GM19468 (cell line): ENCODE measurements at regions not wholly inside any gene's neighbourhood (a gene's known extent, or its start where the extent isn't known, plus 50 kb on each side); places are given as distances from the start of the nearest gene placed in this dataset.

Experiments used
- ATAC-seq: cut with Tn5 transposase; IDR thresholded peaks from one replicate; pipeline ENCODE4 v1.9.1; 2021; ENCODE audit warnings: mild to moderate bottlenecking, moderate library complexity, moderate number of reproducible peaks; ENCODE audit not compliant: unreplicated experiment; ENCODE audit errors: extremely low read depth

- ATAC-seq, result no peak
These were observed 80.9 kb upstream of the SYT6 start for GRCh38 chr1:114234408-114235124.

- ATAC-seq, result no peak
These were observed 79.0 kb upstream of the SYT6 start for GRCh38 chr1:114232691-114233090.

GRCh38 chr1:114231301-114231700 is 77.6 kb upstream of the SYT6 start:
- ATAC-seq, result no peak

GRCh38 chr1:114229368-114229767 is 75.7 kb upstream of the SYT6 start:
- ATAC-seq, result no peak

GRCh38 chr1:114227059-114227458 is 73.4 kb upstream of the SYT6 start:
- no peak for ATAC-seq

GRCh38 chr1:114224196-114224907 is 70.7 kb upstream of the SYT6 start:
- ATAC-seq, result no peak

- no peak for ATAC-seq
These were observed 69.3 kb upstream of the SYT6 start for GRCh38 chr1:114222920-114223319.

- no peak for ATAC-seq
These were observed 65.7 kb upstream of the SYT6 start for GRCh38 chr1:114219172-114219868.

GRCh38 chr1:114218361-114219171 is 64.9 kb upstream of the SYT6 start:
- no peak for ATAC-seq

GRCh38 chr1:114216431-114217173 is 62.9 kb upstream of the SYT6 start:
- ATAC-seq, result no peak

- ATAC-seq, result no peak
These were observed 61.8 kb upstream of the SYT6 start for GRCh38 chr1:114215436-114215835.

GRCh38 chr1:114214016-114214415 is 60.3 kb upstream of the SYT6 start:
- no peak for ATAC-seq

GRCh38 chr1:114209971-114210370 is 56.3 kb upstream of the SYT6 start:
- ATAC-seq, result no peak

- ATAC-seq, result no peak
These were observed 55.0 kb upstream of the SYT6 start for GRCh38 chr1:114208714-114209113.

GRCh38 chr1:114208106-114208505 is 54.4 kb upstream of the SYT6 start:
- no peak for ATAC-seq

- ATAC-seq, result no peak
These were observed 54.0 kb upstream of the SYT6 start for GRCh38 chr1:114207635-114208034.

GRCh38 chr1:114206392-114206791 is 52.7 kb upstream of the SYT6 start:
- ATAC-seq, result no peak

GRCh38 chr1:114203595-114204128 is 50.0 kb upstream of the SYT6 start:
- ATAC-seq, result no peak
